GM12873 (cell line): ENCODE measurements at regions not wholly inside any gene's neighbourhood (a gene's known extent, or its start where the extent isn't known, plus 50 kb on each side); places are given as distances from the start of the nearest gene placed in this dataset.

Experiments used
- CTCF ChIP-seq: IDR thresholded peaks from 2 replicates; pipeline ENCODE4 v1.5.1; 2012; ENCODE audit warnings: low read depth, mild to moderate bottlenecking, moderate library complexity, low read length, control low read depth; ENCODE audit not compliant: insufficient read depth; ENCODE audit errors: missing control alignments

DNA sequence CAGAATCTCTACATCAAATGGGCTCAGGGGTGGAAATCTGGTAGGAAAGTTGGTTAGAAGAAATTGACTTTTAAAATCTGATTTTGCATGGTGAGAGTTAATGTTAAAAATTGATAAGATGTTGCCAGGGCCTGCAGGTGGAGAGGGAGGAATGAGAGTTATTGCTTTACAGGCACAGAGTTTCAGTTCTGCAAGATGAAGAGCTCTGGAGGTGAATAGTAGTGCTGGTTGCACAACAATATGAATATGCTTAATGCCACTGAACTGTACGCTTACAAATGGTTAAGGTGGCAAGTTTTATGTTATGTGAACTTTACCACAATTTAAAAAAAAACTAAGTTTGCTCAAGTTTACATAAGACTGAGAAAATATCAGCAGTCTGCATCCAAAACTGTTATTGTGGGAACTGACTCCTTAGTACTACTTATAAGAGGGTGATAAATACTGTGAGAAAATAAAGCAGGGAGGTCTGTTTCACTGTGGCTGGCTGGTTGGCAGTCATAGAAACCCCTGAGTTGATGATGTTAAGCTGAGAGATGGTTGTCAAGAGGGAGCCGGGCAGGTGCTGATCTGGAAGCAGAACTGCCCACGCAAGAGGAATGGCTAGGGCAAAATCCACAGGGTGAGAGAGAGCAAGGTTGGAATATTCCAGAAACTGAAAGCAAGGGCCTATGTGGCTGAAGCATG, 144.9 kb downstream of the EDEM1 start:
- TF ChIP-seq CTCF = no peak

DNA sequence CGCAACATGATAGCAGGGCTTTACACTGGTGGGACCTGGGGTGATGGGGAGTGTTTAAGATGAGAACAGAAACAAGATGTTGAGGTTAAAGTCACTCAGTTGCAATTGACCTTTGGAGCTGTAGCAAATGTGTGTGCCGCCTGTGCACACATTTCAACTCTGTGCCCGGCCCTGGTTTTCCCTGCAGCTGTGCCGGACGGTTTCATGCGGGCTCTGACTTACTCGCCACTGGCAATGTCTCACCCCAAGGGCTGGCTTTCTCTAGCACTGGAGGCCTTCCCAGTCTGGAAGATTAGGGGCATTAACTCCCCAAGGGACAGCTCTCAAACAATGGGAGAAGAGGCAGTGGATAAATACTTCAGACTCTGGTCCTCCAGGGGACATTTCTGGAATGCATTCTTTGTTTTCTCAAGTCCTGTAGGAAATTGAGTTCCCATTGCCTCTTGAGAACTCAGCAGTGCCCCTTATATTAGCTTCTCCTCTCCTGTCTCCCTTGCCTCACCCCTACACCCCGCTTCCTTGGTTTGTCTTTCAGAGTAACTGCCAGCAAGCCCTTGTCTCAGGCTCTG, 152.5 kb downstream of the EDEM1 start:
- TF ChIP-seq CTCF = no peak

DNA sequence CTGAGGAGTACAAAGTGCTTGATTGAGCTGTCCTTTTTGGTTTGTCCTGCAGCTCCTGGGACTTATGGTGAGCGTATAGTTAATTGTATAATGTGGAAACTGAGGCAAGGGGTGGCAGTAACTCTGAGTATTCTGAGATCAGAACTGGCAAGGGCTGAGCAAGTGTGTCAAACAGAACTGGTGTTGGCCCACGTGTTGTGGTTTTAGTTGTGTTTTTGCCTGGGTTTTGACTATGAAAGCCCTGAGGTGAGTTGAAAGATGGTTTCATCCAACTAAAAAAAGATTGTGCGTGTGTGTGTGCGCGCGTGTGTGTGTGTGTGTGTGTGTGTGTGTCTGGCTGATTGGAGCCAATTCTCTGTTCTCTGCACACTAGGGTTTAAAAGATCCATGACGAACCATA, 154.1 kb downstream of the EDEM1 start:
- TF ChIP-seq CTCF = no peak

GRCh38 chr3:5343459-5343858, 156.0 kb downstream of the EDEM1 start:
- no peak for TF ChIP-seq CTCF

DNA sequence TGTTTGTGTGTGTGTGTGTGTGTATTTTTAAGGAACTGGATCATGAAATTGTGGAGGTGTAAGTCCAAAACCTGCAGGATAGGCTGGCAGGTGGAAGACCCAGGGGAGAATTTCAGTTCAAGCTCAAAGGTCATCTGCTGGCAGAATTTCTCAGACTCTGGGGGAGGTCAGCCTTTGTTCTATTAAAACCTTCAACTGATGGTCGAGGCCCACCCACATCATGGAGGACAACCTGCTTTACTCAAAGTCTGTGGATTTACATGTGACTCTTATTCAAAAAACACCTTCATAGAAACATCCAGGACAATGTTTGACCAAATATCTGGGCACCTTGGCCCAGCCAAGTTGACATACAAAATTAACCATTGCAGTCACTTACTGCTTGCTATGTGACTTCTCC, 157.2 kb downstream of the EDEM1 start:
- TF ChIP-seq CTCF = no peak

DNA sequence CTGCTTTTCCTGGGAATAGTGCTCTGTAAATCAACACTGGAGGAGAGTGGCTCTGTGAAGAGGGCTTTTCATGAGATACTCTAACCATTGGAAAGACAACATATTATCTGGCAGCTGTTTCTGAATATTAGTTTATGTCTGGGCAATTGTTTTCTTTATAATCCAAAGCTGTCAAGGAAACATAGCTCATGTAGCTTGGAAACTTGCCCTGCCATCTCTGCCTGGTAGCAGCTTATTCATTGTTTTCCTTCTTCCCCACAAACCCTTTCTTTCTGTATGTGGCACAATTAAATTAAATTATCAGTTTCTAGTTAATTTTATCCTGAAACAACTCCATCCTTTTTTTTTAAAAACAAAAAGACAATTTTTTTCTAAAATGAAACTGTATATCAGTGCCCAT, 160.0 kb downstream of the EDEM1 start:
- no peak for TF ChIP-seq CTCF

- TF ChIP-seq CTCF = no peak
Measured at GRCh38 chr3:5348229-5348902, 160.9 kb downstream of the EDEM1 start.
